Pancreas (tissue), 10 donors: ENCODE measurements at regions not wholly inside any gene's neighbourhood (a gene's known extent, or its start where the extent isn't known, plus 50 kb on each side); places are given as distances from the start of the nearest gene placed in this dataset.

Source experiments
- ATAC-seq, 4 donors: fragments of 200-7000 bp; cut with Tn5 transposase; one replicate each; pipeline versions ENCODE4 v1.8.0 to v1.9.1; 2020; ENCODE audit warnings: mild to moderate bottlenecking in 4 of 4, moderate library complexity in 4 of 4
- DNase-seq, 6 donors: peaks; one replicate each; pipeline ENCODE4 v3.0.0-alpha.2; 2020
- FAIRE-seq: peaks from 2 replicates; lab custom pipeline; 2012; peaks lifted over from hg19 to GRCh38; lab: Jason Lieb, UNC
- H3K27ac ChIP-seq, 4 donors: fragments of 200-600 bp; sonication (generic); 1 replicate in 3 of 4; 2 replicates in 1 of 4; pipeline versions ENCODE4 v1.5.0 to v1.8.0; 2020
- H3K27me3 ChIP-seq, 4 donors: fragments of 200-600 bp; one replicate each; pipeline ENCODE4 v1.8.0; 2021
- H3K36me3 ChIP-seq, 3 donors: fragments of 200-600 bp; sonication (generic) in 1 of 3; one replicate each; pipeline versions ENCODE4 v1.5.0 to v1.8.0; 2020 to 2021
- H3K4me1 ChIP-seq, 3 donors: fragments of 200-600 bp; one replicate each; pipeline ENCODE4 v1.8.0; 2021
- H3K4me3 ChIP-seq, 4 donors: fragments of 200-600 bp; sonication (generic) in 2 of 4; one replicate each; pipeline versions ENCODE4 v1.5.0 to v1.8.0; 2020 to 2021
- H3K9me3 ChIP-seq, 4 donors: fragments of 200-600 bp; one replicate each; pipeline ENCODE4 v1.8.0; 2021
- WGBS, 2 donors: extraction: QIAGEN DNeasy Blood & Tissue Kit; methylation state at CpG; one replicate each; pipeline ENCODE4 v1.1.7; 2013; 5-methylcytosine and 5-hydroxymethylcytosine counted together
- intact Hi-C, 3 donors: fragments of 100-400 bp; cut with DNase I; formaldehyde crosslinking; loops; one replicate each; pipeline versions ENCODE4 v1.11.1 to v1.14.2; 2022
- TF ChIP-seq, protein P1 (sequence below), 4 donors: fragments of 200-600 bp; sonication (generic) in 3 of 4; IDR thresholded peaks; one replicate each; pipeline versions ENCODE4 v1.5.0 to v1.8.0; 2021; ENCODE audit warnings: antibody characterized with exemption in 4 of 4
- donor health status: healthy with polysubstance abuse.
- donor health status: DM: no; HTN: no; CAD: no; lungs with moderate emphysema.
- donor health status: DM: no; HTN: no; CAD: no.
- donor health status: control.
- donor health status: control.
- donor health status: Bipolar disorder and iron deficiency.
- donor health status: DM: yes; HTN: yes; CAD: no.
- donor health status: DM: no; HTN: no; CAD: no.
- donor health status: DM: no; HTN: no; CAD: no.
- donor health status: DM: yes; HTN: yes; CAD: no.

GRCh38 chr1:70762386-70762785, 285.2 kb downstream of the PTGER3 start:
- H3K4me3 ChIP-seq = no peak overlapping the region
- FAIRE-seq (no peak), DNase-seq (no peak), ATAC-seq (no peak)
- TF ChIP-seq, protein P1, sequence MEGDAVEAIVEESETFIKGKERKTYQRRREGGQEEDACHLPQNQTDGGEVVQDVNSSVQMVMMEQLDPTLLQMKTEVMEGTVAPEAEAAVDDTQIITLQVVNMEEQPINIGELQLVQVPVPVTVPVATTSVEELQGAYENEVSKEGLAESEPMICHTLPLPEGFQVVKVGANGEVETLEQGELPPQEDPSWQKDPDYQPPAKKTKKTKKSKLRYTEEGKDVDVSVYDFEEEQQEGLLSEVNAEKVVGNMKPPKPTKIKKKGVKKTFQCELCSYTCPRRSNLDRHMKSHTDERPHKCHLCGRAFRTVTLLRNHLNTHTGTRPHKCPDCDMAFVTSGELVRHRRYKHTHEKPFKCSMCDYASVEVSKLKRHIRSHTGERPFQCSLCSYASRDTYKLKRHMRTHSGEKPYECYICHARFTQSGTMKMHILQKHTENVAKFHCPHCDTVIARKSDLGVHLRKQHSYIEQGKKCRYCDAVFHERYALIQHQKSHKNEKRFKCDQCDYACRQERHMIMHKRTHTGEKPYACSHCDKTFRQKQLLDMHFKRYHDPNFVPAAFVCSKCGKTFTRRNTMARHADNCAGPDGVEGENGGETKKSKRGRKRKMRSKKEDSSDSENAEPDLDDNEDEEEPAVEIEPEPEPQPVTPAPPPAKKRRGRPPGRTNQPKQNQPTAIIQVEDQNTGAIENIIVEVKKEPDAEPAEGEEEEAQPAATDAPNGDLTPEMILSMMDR (IDR thresholded peaks at IDR 0.05) = no peak
- intact Hi-C loops = no loop called here
- no peaks in the 10 kb centered on the region for H3K4me1 ChIP-seq
- no peak overlapping the region for H3K27ac ChIP-seq
- WGBS, 2 donors = 71 to 80% methylated on average over 2 of the region's 2 CpGs
- no peaks in the 10 kb centered on the region for H3K36me3 ChIP-seq
- H3K27me3 ChIP-seq = no peaks in the 10 kb centered on the region
- no peaks in the 10 kb centered on the region for H3K9me3 ChIP-seq

GRCh38 chr1:70764747-70765146, 282.9 kb downstream of the PTGER3 start:
- Histone ChIP-seq H3K36me3 (no peaks in the 10 kb centered on the region), H3K27me3 (no peaks in the 10 kb centered on the region), H3K9me3 (no peaks in the 10 kb centered on the region), H3K4me1 (no peaks in the 10 kb centered on the region), H3K27ac (no peak overlapping the region), H3K4me3 (no peak overlapping the region)
- intact Hi-C loops = no loop called here
- ATAC-seq (no peak), FAIRE-seq (no peak), DNase-seq (no peak)
- WGBS, 2 donors = 42 to 51% methylated on average over 2 of the region's 2 CpGs
- TF ChIP-seq, protein P1 (IDR thresholded peaks at IDR 0.05) = no peak

- intact Hi-C loops = no loop called here
- no peak for FAIRE-seq
- Histone ChIP-seq H3K36me3 (no peaks in the 10 kb centered on the region), H3K27ac (no peak overlapping the region), H3K27me3 (no peaks in the 10 kb centered on the region), H3K9me3 (no peaks in the 10 kb centered on the region), H3K4me1 (no peaks in the 10 kb centered on the region), H3K4me3 (no peak overlapping the region)
- TF ChIP-seq, protein P1 (IDR thresholded peaks at IDR 0.05) = no peak
- no peak for ATAC-seq
- DNase-seq = no peak
Observed at GRCh38 chr1:70767377-70767776, 280.2 kb downstream of the PTGER3 start.

GRCh38 chr1:70768216-70768615, 279.4 kb downstream of the PTGER3 start:
- no peaks in the 10 kb centered on the region for H3K36me3 ChIP-seq
- ATAC-seq (no peak), FAIRE-seq (no peak), DNase-seq (no peak)
- TF ChIP-seq, protein P1 (IDR thresholded peaks at IDR 0.05) = no peak
- H3K9me3 ChIP-seq = no peaks in the 10 kb centered on the region
- no peaks in the 10 kb centered on the region for H3K27me3 ChIP-seq
- H3K4me1 ChIP-seq = no peaks in the 10 kb centered on the region
- WGBS, 2 donors = 59 to 65% methylated on average over 1 of the region's 1 CpG
- intact Hi-C loops = no loop called here
- no peak overlapping the region for H3K4me3 ChIP-seq
- no peak overlapping the region for H3K27ac ChIP-seq

DNA sequence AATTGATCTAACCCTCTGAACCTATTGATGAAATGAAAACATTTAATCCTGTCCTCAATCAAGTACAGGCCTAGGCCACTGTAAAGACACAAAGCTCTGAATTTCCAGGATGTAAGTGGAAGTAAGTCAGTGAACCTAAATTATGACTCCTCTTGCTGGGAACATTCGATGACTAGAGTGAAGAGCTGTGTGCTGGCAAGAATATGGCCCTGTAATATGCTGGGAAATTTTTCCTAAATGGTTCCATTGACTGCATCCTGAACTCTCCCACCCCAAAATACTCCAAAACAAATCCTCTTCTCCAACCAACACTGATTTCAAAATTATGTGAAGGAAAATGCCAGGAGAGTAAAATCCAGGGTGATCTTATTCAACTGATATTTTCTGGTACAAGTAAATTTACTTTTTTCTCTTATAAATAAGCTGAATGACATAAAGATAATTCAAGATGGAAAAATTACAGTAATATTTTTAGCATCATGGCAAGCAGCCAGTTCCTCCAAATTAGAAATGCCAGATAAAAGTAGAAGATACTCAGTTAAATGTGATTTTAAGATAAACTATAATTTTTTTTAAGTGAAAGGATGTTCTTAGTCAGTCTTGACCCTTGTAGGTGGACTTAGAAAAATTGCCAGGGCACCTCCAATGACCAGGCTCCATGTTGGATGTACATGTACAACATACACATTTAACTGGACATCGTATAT, 269.4 kb downstream of the PTGER3 start:
- Histone ChIP-seq H3K9me3 (no peaks in the 10 kb centered on the region), H3K27ac (no peak overlapping the region), H3K4me1 (no peaks in the 10 kb centered on the region), H3K27me3 (no peaks in the 10 kb centered on the region), H3K4me3 (no peak overlapping the region), H3K36me3 (no peaks in the 10 kb centered on the region)
- ATAC-seq (no peak), FAIRE-seq (no peak), DNase-seq (no peak)
- WGBS, 2 donors = 65 to 83% methylated on average over 2 of the region's 2 CpGs
- TF ChIP-seq, protein P1 (IDR thresholded peaks at IDR 0.05) = no peak
- intact Hi-C loops = no loop called here
